ENCODE measurements at regions not wholly inside any gene's neighbourhood (a gene's known extent, or its start where the extent isn't known, plus 50 kb on each side); places are given as distances from the start of the nearest gene placed in this dataset.
"Not testable (repeated sequence)": the region's sequence is repeated elsewhere in the genome, so short reads cannot be mapped to it uniquely, and the experiment has no call there.

- H2AFZ ChIP-seq (replicated peaks): peak overlapping the region; percentile 99
- H3K9me3 Mint-ChIP-seq; H3K27me3 Mint-ChIP-seq (ENCODE audit: insufficient read depth, low read depth); H3K36me3 Mint-ChIP-seq; H3F3A ChIP-seq (ENCODE audit: low read depth); H3K4me1 Mint-ChIP-seq; H3K4me3 ChIP-seq; H3K27me3 ChIP-seq; H3K4me3 Mint-ChIP-seq; H3K27ac ChIP-seq; H3K27ac Mint-ChIP-seq; H3K4me1 ChIP-seq; H4K20me1 ChIP-seq (ENCODE audit: low read depth); H3K4me2 ChIP-seq; H3K9ac ChIP-seq; H3K9me3 ChIP-seq (ENCODE audit: low read depth); H3K36me3 ChIP-seq; H3K79me2 ChIP-seq (ENCODE audit: low read depth): not testable (repeated sequence)
- DNase-seq (ENCODE audit: low spot score): peak; percentile 44
Measured at GRCh38 chr4:121616449-121616848, 80.3 kb downstream of the ANXA5 start.

GRCh38 chr4:121614101-121614500, 82.7 kb downstream of the ANXA5 start:
- no peak overlapping the region for H3K4me3 ChIP-seq
- no peak overlapping the region for H3K4me3 Mint-ChIP-seq
- no peaks in the 10 kb centered on the region for H3K9me3 ChIP-seq (ENCODE audit: low read depth)
- H4K20me1 ChIP-seq (ENCODE audit: low read depth): no peaks in the 10 kb centered on the region
- H3K4me1 Mint-ChIP-seq: no peaks in the 10 kb centered on the region
- no peaks in the 10 kb centered on the region for H3K79me2 ChIP-seq (ENCODE audit: low read depth)
- H3K9ac ChIP-seq: no peak overlapping the region
- H3K27me3 ChIP-seq: no peaks in the 10 kb centered on the region
- H3K27ac ChIP-seq: no peak overlapping the region
- no peak overlapping the region for H2AFZ ChIP-seq (replicated peaks)
- DNase-seq (ENCODE audit: low spot score): no peak
- H3K4me2 ChIP-seq: no peak overlapping the region
- no peaks in the 10 kb centered on the region for H3F3A ChIP-seq (ENCODE audit: low read depth)
- H3K27me3 Mint-ChIP-seq (ENCODE audit: insufficient read depth, low read depth): peaks cover 4% of the 10 kb centered on the region
- no peaks in the 10 kb centered on the region for H3K36me3 ChIP-seq
- peaks cover 6% of the 10 kb centered on the region for H3K4me1 ChIP-seq
- no peak overlapping the region for H3K27ac Mint-ChIP-seq
- no peak for TF ChIP-seq EZH2 (IDR thresholded peaks at IDR 0.05)
- no peak for TF ChIP-seq CTCF (IDR thresholded peaks at IDR 0.05)
- TF ChIP-seq EZH2phosphoT487 (IDR thresholded peaks at IDR 0.05): no peak
- no peaks in the 10 kb centered on the region for H3K9me3 Mint-ChIP-seq
- H3K36me3 Mint-ChIP-seq: no peaks in the 10 kb centered on the region

GRCh38 chr4:121599049-121599448, 97.7 kb downstream of the ANXA5 start:
- Histone ChIP-seq H3F3A (ENCODE audit: low read depth) (no peaks in the 10 kb centered on the region), H3K27ac (no peak overlapping the region), H3K4me1 (no peaks in the 10 kb centered on the region), H4K20me1 (ENCODE audit: low read depth) (no peaks in the 10 kb centered on the region), H3K4me3 (no peak overlapping the region), H3K79me2 (ENCODE audit: low read depth) (no peaks in the 10 kb centered on the region), H3K9ac (no peak overlapping the region), H3K36me3 (no peaks in the 10 kb centered on the region), H3K9me3 (ENCODE audit: low read depth) (no peaks in the 10 kb centered on the region), H3K4me2 (no peak overlapping the region), H3K27me3 (no peaks in the 10 kb centered on the region), H2AFZ (replicated peaks) (no peak overlapping the region)
- TF ChIP-seq EZH2phosphoT487 (IDR thresholded peaks at IDR 0.05) (no peak), CTCF (IDR thresholded peaks at IDR 0.05) (no peak), EZH2 (IDR thresholded peaks at IDR 0.05) (no peak)
- Mint-ChIP-seq H3K27ac (no peak overlapping the region), H3K4me1 (peaks cover 2% of the 10 kb centered on the region), H3K9me3 (no peaks in the 10 kb centered on the region), H3K36me3 (no peaks in the 10 kb centered on the region), H3K27me3 (ENCODE audit: insufficient read depth, low read depth) (no peaks in the 10 kb centered on the region), H3K4me3 (no peak overlapping the region)
- DNase-seq (ENCODE audit: low spot score): no peak

- Mint-ChIP-seq H3K27ac (no peak overlapping the region), H3K27me3 (ENCODE audit: insufficient read depth, low read depth) (peaks cover under 1% of the 10 kb centered on the region), H3K9me3 (peaks cover 2% of the 10 kb centered on the region), H3K4me1 (peaks cover 2% of the 10 kb centered on the region), H3K4me3 (no peak overlapping the region), H3K36me3 (no peaks in the 10 kb centered on the region)
- Histone ChIP-seq H2AFZ (replicated peaks) (no peak overlapping the region), H4K20me1 (ENCODE audit: low read depth) (no peaks in the 10 kb centered on the region), H3F3A (ENCODE audit: low read depth) (no peaks in the 10 kb centered on the region), H3K36me3 (no peaks in the 10 kb centered on the region), H3K4me3 (no peak overlapping the region), H3K9me3 (ENCODE audit: low read depth) (no peaks in the 10 kb centered on the region), H3K9ac (no peak overlapping the region), H3K79me2 (ENCODE audit: low read depth) (no peaks in the 10 kb centered on the region), H3K4me2 (no peak overlapping the region), H3K4me1 (no peaks in the 10 kb centered on the region), H3K27ac (no peak overlapping the region), H3K27me3 (no peaks in the 10 kb centered on the region)
- TF ChIP-seq CTCF (IDR thresholded peaks at IDR 0.05): no peak
- TF ChIP-seq EZH2phosphoT487 (IDR thresholded peaks at IDR 0.05): no peak
- TF ChIP-seq EZH2 (IDR thresholded peaks at IDR 0.05): no peak
- DNase-seq (ENCODE audit: low spot score): no peak
Measured at GRCh38 chr4:121597346-121597934, 99.3 kb downstream of the ANXA5 start.
